LNCAP (cell line): ENCODE measurements at regions not wholly inside any gene's neighbourhood (a gene's known extent, or its start where the extent isn't known, plus 50 kb on each side); places are given as distances from the start of the nearest gene placed in this dataset.

ENCODE experiments used
- CTCF ChIP-seq: fragments of 450-650 bp; IDR thresholded peaks from 2 replicates; pipeline ENCODE4 v1.5.1; 2017; ENCODE audit warnings: mild to moderate bottlenecking

- no peak for TF ChIP-seq CTCF
Measured at GRCh38 chr4:117700111-117700892, 334.0 kb upstream of the NDST3 start.

- TF ChIP-seq CTCF: no peak
Measured at GRCh38 chr4:117702353-117702752, 331.9 kb upstream of the NDST3 start.

DNA sequence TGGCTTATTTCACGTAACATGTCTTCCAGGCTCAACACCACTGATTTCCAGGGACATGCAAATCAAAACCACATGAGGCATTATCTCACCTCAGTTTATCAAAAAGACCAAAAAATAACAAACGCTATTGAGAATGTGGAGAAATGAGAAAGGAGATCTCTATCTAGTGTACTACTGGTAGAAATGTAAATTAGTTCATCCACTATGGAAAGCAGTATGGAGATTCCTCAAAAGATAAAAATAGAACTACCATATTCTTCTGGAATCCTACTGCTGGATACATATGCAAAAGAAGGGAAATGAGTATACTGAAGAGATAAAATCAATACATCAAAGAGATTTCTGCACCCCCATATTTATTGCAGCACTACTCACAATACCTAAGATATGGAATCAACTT is 329.6 kb upstream of the NDST3 start:
- TF ChIP-seq CTCF: no peak

DNA sequence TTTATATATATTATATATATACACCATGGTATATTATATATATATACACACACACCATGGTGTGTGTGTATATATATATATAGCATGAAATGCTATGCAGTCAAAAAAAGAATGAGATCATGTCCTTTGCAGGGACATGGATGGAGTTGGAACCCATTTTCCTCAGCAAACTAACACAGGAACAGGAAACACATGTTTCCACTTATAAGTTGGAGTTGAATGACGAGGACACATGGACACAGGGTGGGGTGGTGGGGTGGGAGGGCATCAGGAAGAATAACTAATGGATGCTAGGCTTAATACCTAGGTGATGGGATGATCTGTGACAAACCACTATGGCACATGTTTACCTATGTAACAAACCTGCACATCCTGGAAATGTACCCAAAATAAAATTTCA is 293.6 kb upstream of the NDST3 start:
- no peak for TF ChIP-seq CTCF

GRCh38 chr4:117755438-117755837 is 278.8 kb upstream of the NDST3 start:
- no peak for TF ChIP-seq CTCF

DNA sequence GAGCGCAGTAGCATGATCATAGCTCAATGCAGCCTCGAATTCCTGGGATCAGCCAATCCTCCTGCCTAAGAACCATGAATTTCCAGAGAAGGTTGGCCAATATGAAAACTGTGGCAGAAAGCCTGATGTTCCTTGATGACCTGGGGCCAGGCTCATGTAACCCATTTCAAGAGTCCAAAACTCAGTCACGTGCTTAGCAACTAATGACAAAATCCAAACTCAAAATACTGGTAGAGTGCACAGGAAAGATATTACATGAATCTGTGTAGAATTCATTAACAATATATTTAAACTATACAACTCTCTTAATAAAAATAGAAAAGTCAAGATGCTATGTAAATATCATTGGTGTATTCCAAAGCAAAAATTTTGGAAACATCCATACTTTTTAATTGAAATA is 265.7 kb upstream of the NDST3 start:
- TF ChIP-seq CTCF: no peak

DNA sequence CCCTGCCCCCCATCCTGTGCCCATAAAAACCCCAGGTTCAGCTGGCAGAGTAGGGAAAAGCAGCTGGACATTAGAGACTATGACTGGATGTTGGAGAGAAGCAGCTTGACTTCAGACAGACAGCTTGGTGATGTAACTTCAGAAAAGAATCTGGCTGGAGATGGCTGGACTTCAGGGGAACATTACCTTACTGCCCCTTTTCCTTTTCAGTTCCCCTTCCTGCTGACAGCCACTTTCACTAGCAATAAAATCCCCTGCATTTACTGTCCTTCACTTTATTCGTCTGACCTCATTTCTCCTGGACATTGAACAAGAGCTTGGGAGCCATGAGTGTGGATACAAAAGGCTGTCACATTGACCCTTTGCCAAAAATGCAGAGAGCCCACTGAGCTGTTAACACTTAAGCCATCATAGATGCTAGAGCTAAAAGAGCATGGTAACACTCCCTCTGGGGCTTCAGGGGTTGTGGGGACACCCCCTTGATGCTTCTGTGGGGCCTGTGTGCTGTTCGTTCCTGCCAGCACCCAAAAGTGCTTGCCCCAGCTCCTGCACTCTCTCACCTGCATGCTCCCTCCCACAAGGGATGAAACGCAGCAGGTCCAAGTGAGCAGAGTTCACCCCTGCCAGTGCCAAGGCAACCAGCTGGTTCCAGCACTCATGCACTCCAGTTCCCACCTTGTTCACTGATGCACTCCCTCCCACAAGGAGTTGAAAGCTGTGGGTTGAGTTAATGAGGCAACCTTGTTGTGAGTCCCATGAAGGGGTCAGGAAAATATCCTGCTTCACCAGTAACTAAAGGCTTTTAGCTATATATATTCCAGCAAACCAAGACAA is 263.8 kb upstream of the NDST3 start:
- TF ChIP-seq CTCF: no peak
